Osteocyte (in vitro differentiated cells): ENCODE measurements at regions not wholly inside any gene's neighbourhood (a gene's known extent, or its start where the extent isn't known, plus 50 kb on each side); places are given as distances from the start of the nearest gene placed in this dataset.

Experiments used
- DNase-seq: peaks from one replicate; pipeline ENCODE4 v3.0.0; 2021; ENCODE audit warnings: mixed read lengths; ENCODE audit not compliant: unreplicated experiment; ENCODE audit errors: extremely low spot score
- H3K27ac Mint-ChIP-seq: one replicate; pipeline ENCODE4 v1.8.0; 2021; ENCODE audit warnings: mild to moderate bottlenecking, mixed read lengths; ENCODE audit not compliant: unreplicated experiment
- H3K27me3 Mint-ChIP-seq: one replicate; pipeline ENCODE4 v1.8.0; 2021; ENCODE audit warnings: mixed read lengths; ENCODE audit not compliant: unreplicated experiment
- H3K36me3 Mint-ChIP-seq: one replicate; pipeline ENCODE4 v1.8.0; 2021; ENCODE audit warnings: mixed read lengths; ENCODE audit not compliant: unreplicated experiment
- H3K4me1 Mint-ChIP-seq: one replicate; pipeline ENCODE4 v1.8.0; 2021; ENCODE audit warnings: mixed read lengths; ENCODE audit not compliant: unreplicated experiment
- H3K4me3 Mint-ChIP-seq: one replicate; pipeline ENCODE4 v1.8.0; 2021; ENCODE audit warnings: mild to moderate bottlenecking, moderate library complexity, mixed read lengths; ENCODE audit not compliant: unreplicated experiment
- H3K9me3 Mint-ChIP-seq: one replicate; pipeline ENCODE4 v1.8.0; 2021; ENCODE audit warnings: mixed read lengths; ENCODE audit not compliant: unreplicated experiment
- TF ChIP-seq, protein P1 (sequence below): fragments of 200-600 bp; sonication (generic); IDR thresholded peaks from 2 replicates; pipeline ENCODE4 v1.5.0; 2021; ENCODE audit warnings: antibody characterized with exemption, mild to moderate bottlenecking, moderate library complexity

DNA sequence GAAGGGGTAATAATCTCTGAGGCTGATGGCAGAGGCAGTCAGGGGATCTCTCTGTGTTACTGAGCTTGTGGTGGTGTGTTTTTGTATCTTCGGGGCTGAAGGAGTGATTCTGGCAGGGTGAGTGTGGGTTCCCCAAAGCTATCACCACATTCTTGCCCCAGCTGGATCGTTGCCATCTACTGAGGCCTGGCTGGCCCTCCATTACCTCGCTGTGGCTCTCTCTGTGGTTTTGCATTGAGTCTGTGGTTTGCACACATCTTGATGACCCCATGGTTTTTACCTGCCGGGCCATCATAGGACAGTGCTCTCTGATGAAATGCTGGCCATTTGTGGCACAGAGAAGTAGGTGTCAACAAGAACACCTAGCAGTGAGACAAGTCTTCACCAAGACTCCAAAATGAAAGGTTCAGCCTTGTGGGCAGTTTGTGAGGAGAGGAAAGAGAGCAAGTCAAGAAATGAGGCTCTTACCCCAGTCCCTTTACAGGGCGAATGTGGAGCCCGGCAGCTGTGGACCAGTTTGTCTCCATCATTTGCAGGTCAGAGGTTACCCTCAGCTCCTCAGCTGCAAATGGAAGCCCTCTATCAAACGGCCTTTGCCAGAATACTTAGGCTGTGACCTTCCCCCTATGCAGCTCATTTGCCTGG lies 69.0 kb upstream of the NPAS1 start:
- Mint-ChIP-seq H3K4me3 (no peak overlapping the region), H3K9me3 (no peaks in the 10 kb centered on the region), H3K4me1 (peaks cover 65% of the 10 kb centered on the region), H3K27ac (peak overlapping the region; percentile 56), H3K27me3 (no peaks in the 10 kb centered on the region), H3K36me3 (peaks cover 8% of the 10 kb centered on the region)
- TF ChIP-seq, protein P1, sequence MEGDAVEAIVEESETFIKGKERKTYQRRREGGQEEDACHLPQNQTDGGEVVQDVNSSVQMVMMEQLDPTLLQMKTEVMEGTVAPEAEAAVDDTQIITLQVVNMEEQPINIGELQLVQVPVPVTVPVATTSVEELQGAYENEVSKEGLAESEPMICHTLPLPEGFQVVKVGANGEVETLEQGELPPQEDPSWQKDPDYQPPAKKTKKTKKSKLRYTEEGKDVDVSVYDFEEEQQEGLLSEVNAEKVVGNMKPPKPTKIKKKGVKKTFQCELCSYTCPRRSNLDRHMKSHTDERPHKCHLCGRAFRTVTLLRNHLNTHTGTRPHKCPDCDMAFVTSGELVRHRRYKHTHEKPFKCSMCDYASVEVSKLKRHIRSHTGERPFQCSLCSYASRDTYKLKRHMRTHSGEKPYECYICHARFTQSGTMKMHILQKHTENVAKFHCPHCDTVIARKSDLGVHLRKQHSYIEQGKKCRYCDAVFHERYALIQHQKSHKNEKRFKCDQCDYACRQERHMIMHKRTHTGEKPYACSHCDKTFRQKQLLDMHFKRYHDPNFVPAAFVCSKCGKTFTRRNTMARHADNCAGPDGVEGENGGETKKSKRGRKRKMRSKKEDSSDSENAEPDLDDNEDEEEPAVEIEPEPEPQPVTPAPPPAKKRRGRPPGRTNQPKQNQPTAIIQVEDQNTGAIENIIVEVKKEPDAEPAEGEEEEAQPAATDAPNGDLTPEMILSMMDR = no peak
- no peak for DNase-seq

DNA sequence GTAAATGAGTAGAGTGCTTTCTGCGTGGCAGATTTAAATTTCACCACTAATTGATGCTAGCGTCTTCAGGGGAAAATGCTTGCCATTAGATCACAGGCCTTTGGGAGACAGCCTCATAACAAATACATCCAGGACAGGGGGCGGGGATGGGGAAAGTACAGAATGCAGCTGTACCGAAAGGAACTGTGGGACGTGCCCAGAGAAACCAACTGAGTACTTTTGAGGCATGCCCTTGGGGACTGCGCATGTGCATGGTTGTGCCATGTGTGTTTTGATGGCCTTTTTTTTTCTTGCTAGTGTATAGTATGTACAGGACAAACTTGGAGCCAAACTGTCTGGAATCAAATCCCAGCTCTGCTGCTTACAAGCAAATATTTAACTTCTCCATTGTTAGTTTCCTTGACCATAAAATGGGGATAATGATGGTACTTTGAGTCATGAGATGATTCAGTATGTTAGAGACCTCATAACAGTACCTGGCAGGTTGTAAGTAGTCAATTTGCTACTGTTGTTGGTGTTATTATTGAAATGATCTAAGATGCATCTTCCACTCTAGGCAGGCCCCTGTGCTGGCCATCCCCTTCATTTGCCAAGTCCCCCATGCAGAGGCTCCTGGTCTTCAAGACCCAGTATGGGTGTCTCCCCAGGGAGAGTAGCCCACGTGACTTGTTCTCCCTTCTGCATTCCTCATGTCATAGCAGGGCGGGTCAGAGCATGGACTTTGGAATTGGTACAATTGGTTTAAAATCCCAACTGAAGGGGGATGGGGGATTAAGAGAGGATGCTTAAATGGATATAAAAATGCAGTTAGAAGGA lies 68.3 kb upstream of the NPAS1 start:
- Mint-ChIP-seq H3K9me3 (no peaks in the 10 kb centered on the region), H3K36me3 (peaks cover 8% of the 10 kb centered on the region), H3K27ac (peak overlapping the region; percentile 48), H3K27me3 (no peaks in the 10 kb centered on the region), H3K4me1 (peaks cover 62% of the 10 kb centered on the region), H3K4me3 (no peak overlapping the region)
- TF ChIP-seq, protein P1 = no peak
- DNase-seq = no peak

DNA sequence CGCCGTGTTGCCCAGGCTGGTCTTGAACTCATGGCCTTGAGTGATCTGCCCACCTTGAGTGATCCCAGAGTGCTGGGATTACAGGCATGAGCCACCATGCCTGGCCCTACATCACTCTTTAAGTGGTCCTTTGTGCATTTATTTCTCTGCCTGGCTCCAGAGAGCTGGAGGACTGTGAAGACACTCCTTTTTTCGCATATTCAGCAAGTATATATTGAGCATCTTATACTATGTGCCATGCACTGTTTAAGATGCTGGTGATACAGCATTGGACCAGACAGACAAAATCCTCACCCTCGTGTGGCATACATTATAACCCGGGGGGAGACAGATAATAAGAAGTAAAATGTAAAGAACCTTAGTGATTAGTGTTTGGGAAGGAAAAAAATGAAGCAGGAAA lies 66.8 kb upstream of the NPAS1 start:
- DNase-seq = no peak
- H3K36me3 Mint-ChIP-seq = peaks cover 8% of the 10 kb centered on the region
- no peaks in the 10 kb centered on the region for H3K27me3 Mint-ChIP-seq
- peaks cover 63% of the 10 kb centered on the region for H3K4me1 Mint-ChIP-seq
- no peak overlapping the region for H3K4me3 Mint-ChIP-seq
- peak overlapping the region; percentile 55 for H3K27ac Mint-ChIP-seq
- TF ChIP-seq, protein P1 = no peak
- no peaks in the 10 kb centered on the region for H3K9me3 Mint-ChIP-seq

DNA sequence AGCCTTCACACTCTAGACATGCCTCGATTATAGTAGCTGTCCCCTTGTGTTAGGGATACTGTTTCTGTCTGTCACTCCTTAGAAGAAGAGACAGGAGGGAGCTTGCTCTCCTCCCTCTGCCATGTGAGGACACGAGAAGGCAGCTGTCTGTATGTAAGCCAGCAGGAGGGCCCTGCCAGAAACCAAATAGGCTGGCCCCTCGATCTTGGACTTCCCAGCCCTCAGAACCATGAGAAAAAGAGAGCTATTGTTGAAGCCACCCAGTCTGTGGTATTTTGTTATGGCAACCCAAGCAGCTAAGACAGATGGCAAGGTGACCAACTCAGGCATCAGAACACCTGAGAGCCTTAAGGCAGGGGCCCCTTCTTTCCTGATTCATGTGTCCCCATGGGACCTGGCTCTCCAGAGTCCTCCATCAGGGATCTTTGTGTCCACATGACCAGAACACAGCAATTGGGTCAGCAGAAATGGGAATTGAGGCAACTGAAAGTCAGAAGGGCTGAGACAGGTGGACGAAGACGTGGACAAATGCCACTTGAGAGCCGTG lies 65.6 kb upstream of the NPAS1 start:
- H3K27me3 Mint-ChIP-seq = no peaks in the 10 kb centered on the region
- peaks cover 12% of the 10 kb centered on the region for H3K36me3 Mint-ChIP-seq
- H3K4me1 Mint-ChIP-seq = peaks cover 73% of the 10 kb centered on the region
- no peak for DNase-seq
- no peak overlapping the region for H3K4me3 Mint-ChIP-seq
- TF ChIP-seq, protein P1 = no peak
- peak overlapping the region; percentile 88 for H3K27ac Mint-ChIP-seq
- no peaks in the 10 kb centered on the region for H3K9me3 Mint-ChIP-seq

DNA sequence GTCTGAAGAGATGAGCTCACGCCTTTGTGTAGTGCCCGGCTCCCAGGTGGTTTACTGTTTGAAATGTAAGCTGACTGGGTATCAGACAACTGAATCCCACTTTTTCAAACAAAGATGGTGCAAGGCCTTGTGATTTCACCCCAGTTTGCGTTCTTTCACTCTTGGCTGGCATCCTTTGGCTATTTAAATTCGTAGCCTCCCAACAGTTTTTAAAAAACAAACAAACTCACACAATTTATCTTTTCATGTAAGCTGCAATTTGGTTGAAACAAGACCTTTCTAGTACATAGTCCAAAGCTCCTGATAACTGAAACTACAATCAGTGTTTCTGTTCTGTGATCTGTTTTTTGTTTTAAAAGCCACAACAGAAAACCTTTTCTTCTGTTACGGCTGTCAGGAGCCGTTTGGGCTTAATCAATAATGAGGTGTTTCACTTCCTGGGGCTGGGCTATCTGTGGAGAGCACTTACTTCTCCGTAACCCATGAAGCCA lies 65.1 kb upstream of the NPAS1 start:
- Mint-ChIP-seq H3K27ac (peak overlapping the region; percentile 88), H3K27me3 (no peaks in the 10 kb centered on the region), H3K4me3 (no peak overlapping the region), H3K9me3 (no peaks in the 10 kb centered on the region), H3K36me3 (peaks cover 9% of the 10 kb centered on the region), H3K4me1 (peaks cover 74% of the 10 kb centered on the region)
- TF ChIP-seq, protein P1 = no peak
- no peak for DNase-seq
